Activated naive CD4-positive, alpha-beta T cell treated with anti-CD3 and anti-CD28 coated beads, Interleukin-2, amount 10 ng/mL, durations not matched to agents 7 days and 5 days (primary cell): ENCODE measurements at regions not wholly inside any gene's neighbourhood (a gene's known extent, or its start where the extent isn't known, plus 50 kb on each side); places are given as distances from the start of the nearest gene placed in this dataset.
A peak's percentile ranks its signal among the peaks of the same experiment; 100 is the strongest.

ENCODE experiments used
- CTCF ChIA-PET: fragments of 350-600 bp; sonication (Branson Sonifier 250); formaldehyde crosslinking; loops from one replicate; lab custom pipeline; 2021; ENCODE audit warnings: antibody characterized with exemption; lab: Charles Lee
- DNase-seq: peaks from one replicate; pipeline ENCODE4 v3.0.0-alpha.2; 2020
- H3K27ac Mint-ChIP-seq: one replicate; pipeline ENCODE4 v1.8.0; 2021; ENCODE audit warnings: mild to moderate bottlenecking, moderate library complexity, mixed read lengths
- H3K27me3 Mint-ChIP-seq: one replicate; pipeline ENCODE4 v1.8.0; 2021; ENCODE audit warnings: mild to moderate bottlenecking, mixed read lengths
- H3K36me3 Mint-ChIP-seq: one replicate; pipeline ENCODE4 v1.8.0; 2021; ENCODE audit warnings: mixed read lengths
- H3K4me1 Mint-ChIP-seq: one replicate; pipeline ENCODE4 v1.8.0; 2021; ENCODE audit warnings: mixed read lengths
- H3K4me3 Mint-ChIP-seq: one replicate; pipeline ENCODE4 v1.8.0; 2021; ENCODE audit warnings: mild to moderate bottlenecking, moderate library complexity, mixed read lengths
- H3K9me3 Mint-ChIP-seq: one replicate; pipeline ENCODE4 v1.8.0; 2021; ENCODE audit warnings: mixed read lengths

DNA sequence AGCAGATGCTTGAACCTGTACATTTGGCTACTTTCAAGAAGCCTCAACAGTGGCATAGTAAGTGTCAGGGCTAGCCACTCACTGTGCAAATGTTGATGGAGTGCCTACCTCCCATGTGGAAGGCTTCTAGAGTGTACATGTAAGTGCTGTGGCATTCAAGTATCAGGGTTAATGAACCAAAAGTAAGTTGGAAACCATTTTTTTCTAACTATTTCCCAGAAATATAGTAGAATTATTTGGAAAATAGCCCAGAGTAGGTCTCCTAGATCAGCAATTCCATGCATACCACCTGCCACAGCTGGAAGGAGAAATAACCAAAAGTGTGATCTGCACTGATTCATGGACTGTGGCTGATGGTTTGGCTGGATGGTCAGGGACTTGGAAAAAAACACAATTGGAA, 53.3 kb downstream of the FOXD1 start:
- CTCF ChIA-PET = interaction anchor here (0.7 to 1.2 kb wide), 2 partner anchors 56 to 203 kb away, joined by 3 read pairs; no protein-coding TSS in a partner anchor
- H3K27me3 Mint-ChIP-seq = peaks cover 39% of the 10 kb centered on the region
- no peak for DNase-seq
- H3K9me3 Mint-ChIP-seq = no peaks in the 10 kb centered on the region
- H3K27ac Mint-ChIP-seq = no peak overlapping the region
- H3K4me1 Mint-ChIP-seq = no peaks in the 10 kb centered on the region
- no peak overlapping the region for H3K4me3 Mint-ChIP-seq
- no peaks in the 10 kb centered on the region for H3K36me3 Mint-ChIP-seq

DNA sequence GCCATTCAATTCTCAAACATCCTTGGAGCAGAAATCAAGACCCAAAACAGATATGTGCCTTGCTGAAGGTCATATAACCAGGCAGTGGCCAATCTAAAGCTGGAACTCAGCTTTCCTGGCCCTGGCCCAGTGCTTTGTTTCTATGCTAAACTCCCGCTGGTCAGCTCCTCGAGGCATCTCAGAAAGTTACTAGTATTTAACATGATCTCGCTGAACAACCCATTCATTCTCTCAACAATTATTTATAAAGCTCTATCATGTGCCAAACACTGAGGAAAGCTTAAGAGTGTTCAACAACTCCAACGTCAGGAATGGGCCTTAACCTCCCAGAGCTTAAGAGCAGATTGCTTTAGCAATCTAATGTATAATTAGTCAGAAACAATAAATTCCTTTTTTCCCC, 54.0 kb downstream of the FOXD1 start:
- Mint-ChIP-seq H3K9me3 (no peaks in the 10 kb centered on the region), H3K36me3 (no peaks in the 10 kb centered on the region), H3K4me3 (no peak overlapping the region), H3K27ac (no peak overlapping the region), H3K27me3 (peaks cover 42% of the 10 kb centered on the region), H3K4me1 (no peaks in the 10 kb centered on the region)
- CTCF ChIA-PET = interaction anchor here (1.2 kb wide), 1 partner anchor 56 kb away, joined by 3 read pairs; no protein-coding TSS in a partner anchor
- DNase-seq = no peak

DNA sequence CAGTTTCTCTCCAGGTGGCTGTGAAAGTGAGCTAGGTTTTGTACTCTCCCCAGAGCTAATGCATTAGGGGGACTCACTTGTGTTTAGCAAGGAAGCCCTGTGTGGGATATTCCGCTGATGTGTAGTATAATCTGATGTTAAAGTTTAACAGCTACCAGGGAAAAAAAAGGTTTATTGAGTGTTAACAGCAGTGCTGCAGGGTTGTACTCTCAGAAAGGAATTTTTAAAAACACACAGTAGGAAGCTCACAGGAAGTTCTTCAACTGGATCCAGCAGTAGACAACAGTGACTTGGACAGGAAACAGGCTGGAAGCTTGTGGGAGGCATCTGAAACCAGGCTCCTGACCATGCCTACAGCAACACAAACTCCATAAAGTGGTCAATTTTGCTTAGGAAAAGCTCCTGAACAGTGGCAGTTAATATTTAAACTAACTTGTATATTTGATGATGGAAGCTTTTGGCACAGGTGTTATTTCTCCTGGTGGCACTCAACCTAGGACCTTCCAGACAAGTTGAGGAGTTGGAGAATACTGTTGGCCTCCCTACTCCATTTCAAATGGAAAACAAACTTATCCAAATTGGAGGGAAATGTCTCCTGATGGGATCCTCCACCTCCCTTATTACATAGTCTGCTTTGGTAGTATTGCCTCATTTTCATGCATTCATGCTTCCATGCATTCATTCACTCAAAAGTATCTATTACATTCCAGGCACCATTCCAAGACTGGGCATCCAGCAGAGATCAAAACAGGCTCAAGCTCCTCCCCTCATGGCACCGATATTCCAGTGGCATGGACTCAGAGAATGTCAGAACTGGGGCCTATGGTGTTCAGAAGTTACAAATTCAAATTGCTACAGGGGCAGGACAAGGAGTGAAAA, 54.7 kb downstream of the FOXD1 start:
- Mint-ChIP-seq H3K4me3 (no peak overlapping the region), H3K36me3 (no peaks in the 10 kb centered on the region), H3K9me3 (no peaks in the 10 kb centered on the region), H3K27ac (no peak overlapping the region), H3K27me3 (peaks cover 44% of the 10 kb centered on the region), H3K4me1 (peaks cover 2% of the 10 kb centered on the region)
- DNase-seq = no peak
- CTCF ChIA-PET = interaction anchor here (1.1 kb wide), 1 partner anchor 33 kb away, joined by 3 read pairs; no protein-coding TSS in a partner anchor

DNA sequence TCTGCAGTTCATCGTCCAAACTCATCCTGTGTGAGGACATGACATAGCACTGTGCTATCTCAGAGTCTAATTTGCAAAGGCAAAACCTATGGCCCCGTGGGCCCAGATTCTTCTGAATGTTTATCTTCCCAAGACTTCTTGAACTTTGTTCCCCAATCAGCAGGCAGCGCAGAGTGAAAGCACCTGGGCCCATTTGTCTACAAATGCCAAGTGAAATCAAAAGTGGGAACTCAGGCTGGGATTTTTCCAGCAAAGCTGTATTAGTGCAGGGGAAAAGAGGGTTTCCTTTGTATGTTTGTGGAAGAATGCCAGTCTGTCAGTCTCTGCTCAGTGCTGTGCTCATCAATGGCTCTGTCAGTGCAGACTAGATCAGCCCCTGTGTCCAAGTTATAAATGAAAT, 55.8 kb downstream of the FOXD1 start:
- Mint-ChIP-seq H3K9me3 (no peaks in the 10 kb centered on the region), H3K27me3 (peaks cover 51% of the 10 kb centered on the region), H3K36me3 (no peaks in the 10 kb centered on the region), H3K4me1 (peaks cover 13% of the 10 kb centered on the region), H3K27ac (no peak overlapping the region), H3K4me3 (no peak overlapping the region)
- no peak for DNase-seq
- CTCF ChIA-PET = no interaction called here

DNA sequence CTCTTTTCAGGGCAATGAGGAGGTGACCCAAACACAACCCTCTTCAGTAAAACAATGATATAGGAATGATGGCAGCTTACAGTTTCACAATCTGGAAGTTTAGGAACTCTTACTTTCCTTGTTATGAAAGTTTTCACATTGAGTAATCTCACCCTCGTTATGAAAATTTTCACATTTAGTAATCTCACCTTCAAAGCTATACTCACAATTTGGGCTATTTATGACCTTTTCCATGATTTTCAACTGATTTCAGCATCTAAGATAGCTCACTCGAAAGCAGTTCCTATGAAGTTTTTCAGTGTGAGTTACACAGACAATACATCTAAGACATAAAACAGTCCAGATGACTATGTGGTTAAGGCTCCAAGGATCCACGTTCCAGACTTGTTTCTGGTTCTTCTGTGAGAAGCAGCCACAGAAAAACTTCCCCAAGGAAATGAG, 57.1 kb downstream of the FOXD1 start:
- H3K27ac Mint-ChIP-seq = no peak overlapping the region
- H3K9me3 Mint-ChIP-seq = peaks cover 2% of the 10 kb centered on the region
- H3K4me1 Mint-ChIP-seq = peaks cover 25% of the 10 kb centered on the region
- H3K4me3 Mint-ChIP-seq = no peak overlapping the region
- CTCF ChIA-PET = no interaction called here
- H3K27me3 Mint-ChIP-seq = peaks cover 51% of the 10 kb centered on the region
- no peak for DNase-seq
- H3K36me3 Mint-ChIP-seq = peaks cover 6% of the 10 kb centered on the region

DNA sequence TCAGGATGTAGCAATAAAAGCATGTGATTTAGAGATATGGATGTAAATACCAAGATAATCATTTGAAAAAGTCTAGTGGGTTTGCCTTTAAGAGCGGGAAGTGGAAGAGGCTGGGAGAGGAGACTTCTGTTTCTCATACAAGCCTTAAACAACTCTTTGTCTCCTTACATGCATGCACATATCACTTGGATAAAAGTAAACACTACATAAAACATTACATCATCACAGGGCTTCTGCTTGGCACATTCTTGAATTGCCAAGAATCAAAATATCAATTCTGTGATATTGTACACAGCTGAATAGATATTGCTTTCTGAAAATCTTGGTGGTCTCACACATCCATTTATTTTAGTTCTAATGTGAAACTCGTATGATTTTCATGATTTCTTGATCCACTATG, 57.6 kb downstream of the FOXD1 start:
- Mint-ChIP-seq H3K36me3 (peaks cover 7% of the 10 kb centered on the region), H3K9me3 (peaks cover 7% of the 10 kb centered on the region), H3K27me3 (peaks cover 56% of the 10 kb centered on the region), H3K4me1 (peaks cover 29% of the 10 kb centered on the region), H3K4me3 (no peak overlapping the region), H3K27ac (no peak overlapping the region)
- DNase-seq = no peak
- CTCF ChIA-PET = no interaction called here

DNA sequence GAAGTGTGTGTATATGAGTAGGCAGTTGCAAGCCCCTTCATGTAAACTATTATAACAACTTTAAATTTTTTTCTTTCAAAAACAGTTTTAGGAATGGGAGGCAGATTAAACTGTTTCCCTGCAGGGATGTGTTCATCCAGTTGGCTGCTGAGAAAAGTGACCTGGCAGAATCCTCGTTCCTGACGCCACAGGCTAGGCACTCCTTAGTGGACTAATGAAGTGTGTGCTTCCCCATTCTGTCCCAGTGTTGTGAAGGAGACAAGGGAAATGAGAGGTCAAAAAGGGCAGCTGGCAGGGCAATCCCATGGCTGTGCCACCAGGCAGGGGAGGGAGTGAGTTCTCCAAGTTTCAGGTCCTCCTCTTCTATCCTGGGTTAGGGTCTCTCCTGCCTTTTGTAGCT, 59.8 kb downstream of the FOXD1 start:
- H3K9me3 Mint-ChIP-seq = peaks cover 27% of the 10 kb centered on the region
- DNase-seq = no peak
- no peak overlapping the region for H3K27ac Mint-ChIP-seq
- peaks cover 53% of the 10 kb centered on the region for H3K27me3 Mint-ChIP-seq
- no peak overlapping the region for H3K4me3 Mint-ChIP-seq
- peaks cover 29% of the 10 kb centered on the region for H3K4me1 Mint-ChIP-seq
- CTCF ChIA-PET = interaction anchor here (1.4 kb wide), 1 partner anchor 172 kb away, joined by 4 read pairs; no protein-coding TSS in a partner anchor
- peaks cover 16% of the 10 kb centered on the region for H3K36me3 Mint-ChIP-seq

DNA sequence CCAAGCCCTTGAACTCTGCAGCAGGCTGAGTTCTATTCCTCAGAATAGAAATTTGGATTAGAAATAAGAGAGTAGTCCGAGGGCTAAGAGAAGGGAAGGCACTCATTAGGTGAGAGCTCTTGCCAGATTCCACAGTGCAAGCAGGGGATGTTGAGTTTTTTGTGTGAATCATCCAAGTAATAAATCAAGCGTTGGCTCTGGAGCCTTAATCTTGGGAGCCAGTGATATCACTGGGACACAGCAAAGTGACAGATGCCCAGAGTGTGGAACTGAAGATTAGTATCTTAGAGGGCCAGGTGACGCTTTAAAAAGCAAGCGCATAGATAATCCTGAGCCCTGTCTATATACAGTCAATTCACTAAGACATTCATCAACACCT, 60.3 kb downstream of the FOXD1 start:
- Mint-ChIP-seq H3K9me3 (peaks cover 29% of the 10 kb centered on the region), H3K4me3 (no peak overlapping the region), H3K36me3 (peaks cover 17% of the 10 kb centered on the region), H3K4me1 (peaks cover 29% of the 10 kb centered on the region), H3K27me3 (peaks cover 53% of the 10 kb centered on the region), H3K27ac (peak overlapping the region; percentile 86)
- CTCF ChIA-PET = interaction anchor here (0.9 to 1.5 kb wide), 5 partner anchors 9 to 228 kb away, joined by 3 to 4 read pairs (median 4); no protein-coding TSS in a partner anchor
- no peak for DNase-seq

DNA sequence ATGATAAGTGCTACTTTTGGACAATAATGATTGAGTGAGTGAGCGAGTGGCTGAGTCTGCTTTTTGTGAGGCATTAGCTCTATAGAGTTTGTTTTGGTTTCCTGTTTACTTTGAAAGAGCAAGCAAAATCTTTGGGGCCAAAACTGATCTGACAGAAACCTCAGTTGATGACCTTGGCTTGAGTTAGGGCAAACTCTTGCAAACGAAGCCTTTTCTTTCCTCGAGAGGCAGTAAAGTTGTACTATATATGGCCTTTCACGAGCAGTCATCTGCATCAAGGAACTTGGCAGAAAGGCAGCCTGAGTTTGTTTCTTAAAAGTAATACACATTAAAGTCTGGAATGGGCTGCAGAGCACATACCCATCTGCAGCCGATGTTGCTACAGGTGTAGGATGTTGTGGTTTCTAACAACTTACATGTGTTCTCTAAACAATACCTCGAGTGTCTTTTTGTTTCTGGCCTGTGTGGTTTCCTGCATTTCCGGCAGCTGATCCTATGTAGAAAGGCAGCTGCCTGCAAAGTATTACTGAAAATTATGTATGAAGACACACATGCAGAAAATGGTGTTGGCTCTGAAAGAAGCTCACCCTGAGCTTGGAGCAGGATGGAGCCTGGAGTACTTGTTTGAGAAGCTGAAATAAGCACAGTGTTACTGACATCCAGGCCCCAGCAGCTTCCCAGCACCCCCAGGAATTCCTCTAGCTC, 60.8 kb downstream of the FOXD1 start:
- H3K36me3 Mint-ChIP-seq = peaks cover 20% of the 10 kb centered on the region
- H3K9me3 Mint-ChIP-seq = peaks cover 29% of the 10 kb centered on the region
- CTCF ChIA-PET = interaction anchor here (0.7 to 1.5 kb wide), 7 partner anchors 10 to 228 kb away, joined by 3 to 4 read pairs (median 3); no protein-coding TSS in a partner anchor
- DNase-seq = peak; percentile 84
- H3K4me3 Mint-ChIP-seq = peak overlapping the region; percentile 7
- H3K27me3 Mint-ChIP-seq = peaks cover 54% of the 10 kb centered on the region
- peak overlapping the region; percentile 86 for H3K27ac Mint-ChIP-seq
- H3K4me1 Mint-ChIP-seq = peaks cover 29% of the 10 kb centered on the region

DNA sequence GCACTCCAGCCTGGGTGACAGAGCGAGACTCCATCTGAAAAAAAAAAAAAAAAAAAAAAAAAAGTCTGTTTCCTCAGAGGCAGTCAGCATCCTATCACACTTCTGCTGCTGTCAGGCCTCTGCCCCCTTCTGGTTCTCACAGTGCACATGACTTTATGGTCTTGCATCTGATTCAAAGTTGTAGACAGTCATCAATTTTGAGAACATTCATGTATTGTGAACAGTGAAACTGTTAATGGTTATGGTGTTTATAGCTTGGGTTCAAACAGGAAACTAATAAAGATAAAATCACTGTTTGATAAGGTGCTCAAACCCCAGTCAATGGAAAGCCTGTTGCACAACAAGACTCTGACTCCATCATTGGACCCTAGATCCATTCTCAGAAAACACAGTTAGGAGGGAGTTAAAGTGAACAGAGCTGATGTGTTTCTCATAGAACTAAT, 61.4 kb downstream of the FOXD1 start:
- Mint-ChIP-seq H3K36me3 (peaks cover 21% of the 10 kb centered on the region), H3K9me3 (peaks cover 29% of the 10 kb centered on the region), H3K4me3 (peak overlapping the region; percentile 7), H3K27me3 (peaks cover 58% of the 10 kb centered on the region), H3K27ac (peak overlapping the region; percentile 86), H3K4me1 (peaks cover 29% of the 10 kb centered on the region)
- no peak for DNase-seq
- CTCF ChIA-PET = interaction anchor here (0.7 to 1.5 kb wide), 6 partner anchors 13 to 227 kb away, joined by 3 to 4 read pairs (median 3); no protein-coding TSS in a partner anchor

DNA sequence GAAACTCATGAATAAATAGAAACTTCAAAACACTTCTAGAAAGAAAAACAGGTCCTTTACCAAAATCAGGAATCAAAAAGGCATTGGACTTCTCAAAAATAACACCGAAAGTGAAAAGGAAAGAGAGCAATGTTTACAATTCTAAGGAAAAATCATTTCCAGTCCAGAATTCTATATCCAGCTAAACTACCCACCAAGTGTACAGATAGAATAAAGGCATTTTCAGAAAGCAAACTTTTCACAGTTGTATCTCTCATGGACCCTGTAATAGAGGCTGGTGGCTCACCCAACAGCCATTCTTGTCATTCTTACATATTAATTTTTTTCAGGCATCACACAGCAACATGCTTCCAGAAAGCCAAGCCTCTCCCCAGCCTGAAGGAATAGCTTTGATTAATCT, 63.7 kb downstream of the FOXD1 start:
- H3K4me3 Mint-ChIP-seq = no peak overlapping the region
- peaks cover 35% of the 10 kb centered on the region for H3K4me1 Mint-ChIP-seq
- H3K9me3 Mint-ChIP-seq = peaks cover 29% of the 10 kb centered on the region
- H3K36me3 Mint-ChIP-seq = peaks cover 25% of the 10 kb centered on the region
- H3K27me3 Mint-ChIP-seq = peaks cover 64% of the 10 kb centered on the region
- no peak for DNase-seq
- CTCF ChIA-PET = no interaction called here
- no peak overlapping the region for H3K27ac Mint-ChIP-seq

DNA sequence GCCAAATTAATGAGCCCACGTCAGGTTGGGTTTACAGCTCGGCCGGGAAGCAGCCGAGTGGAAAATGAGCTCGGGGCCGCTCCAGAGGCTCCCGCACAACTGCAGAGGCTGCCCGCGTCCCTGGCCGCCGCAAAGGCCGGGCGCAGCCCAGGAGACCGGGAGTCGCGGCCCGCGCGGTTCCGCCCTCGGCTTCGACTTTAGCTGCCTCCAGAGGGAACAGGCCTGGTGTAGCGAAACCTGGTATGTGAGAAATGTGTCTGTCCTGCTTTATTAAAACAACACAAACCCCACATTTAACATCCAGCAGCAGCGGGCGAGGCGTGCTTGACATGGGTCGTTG, 66.2 kb downstream of the FOXD1 start:
- Mint-ChIP-seq H3K27me3 (peaks cover 76% of the 10 kb centered on the region), H3K27ac (no peak overlapping the region), H3K9me3 (peaks cover 29% of the 10 kb centered on the region), H3K4me3 (no peak overlapping the region), H3K36me3 (peaks cover 24% of the 10 kb centered on the region), H3K4me1 (peaks cover 18% of the 10 kb centered on the region)
- no peak for DNase-seq
- CTCF ChIA-PET = interaction anchor here (0.8 kb wide), 1 partner anchor 37 kb away, joined by 3 read pairs; no protein-coding TSS in a partner anchor

DNA sequence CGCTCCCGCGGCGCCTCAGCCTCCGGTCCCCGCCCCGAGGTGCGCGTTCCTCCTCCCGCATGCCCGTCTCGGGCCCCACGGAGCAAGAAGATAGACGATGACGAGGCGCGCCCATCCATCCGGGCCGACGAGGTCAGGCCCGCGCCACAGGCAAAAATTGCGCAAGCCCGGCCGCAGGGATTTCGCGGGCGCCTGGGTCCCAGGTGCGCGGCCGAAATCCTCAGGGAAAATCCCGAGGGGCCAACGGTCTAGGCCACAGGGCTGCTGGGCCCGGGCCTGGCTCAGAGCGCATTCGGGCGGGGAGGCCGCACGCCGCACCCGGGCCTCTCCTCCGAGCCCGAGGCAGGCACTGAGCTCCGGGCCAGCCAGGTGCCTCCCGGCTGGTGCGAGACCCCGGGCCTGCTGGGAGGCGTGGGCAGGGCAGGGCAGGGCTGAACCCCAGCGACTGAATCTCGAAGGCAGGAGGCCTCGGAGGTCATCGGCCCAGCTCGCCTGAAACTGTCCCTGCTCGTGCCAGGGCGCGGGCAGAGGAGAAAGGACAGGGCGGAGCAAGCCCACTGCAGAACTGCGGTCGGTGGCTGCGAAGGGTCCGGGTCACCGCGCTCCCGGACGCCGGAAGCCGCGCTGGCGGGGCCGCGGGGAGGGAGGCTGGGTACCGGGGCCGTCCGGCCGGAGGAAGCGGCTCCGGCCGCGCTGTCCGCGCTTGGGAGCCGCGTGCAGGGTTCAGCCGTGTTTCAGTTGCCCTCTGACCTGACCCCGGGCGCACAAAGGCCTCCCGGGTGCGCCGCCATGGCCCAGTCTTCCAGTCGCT, 66.8 kb downstream of the FOXD1 start:
- Mint-ChIP-seq H3K9me3 (peaks cover 29% of the 10 kb centered on the region), H3K36me3 (peaks cover 21% of the 10 kb centered on the region), H3K27ac (peak overlapping the region; percentile 62), H3K4me3 (no peak overlapping the region), H3K4me1 (peaks cover 14% of the 10 kb centered on the region), H3K27me3 (peaks cover 81% of the 10 kb centered on the region)
- no peak for DNase-seq
- CTCF ChIA-PET = no interaction called here
